WTC11 (cell line): ENCODE measurements at regions not wholly inside any gene's neighbourhood (a gene's known extent, or its start where the extent isn't known, plus 50 kb on each side); places are given as distances from the start of the nearest gene placed in this dataset.

Source experiments
- ATF1 ChIP-seq: sonication (generic); formaldehyde crosslinking; IDR thresholded peaks from 2 replicates; pipeline ENCODE4 v1.8.1; 2023; ENCODE audit warnings: mild to moderate bottlenecking, moderate library complexity, missing genetic modification reagents
- ESRRA ChIP-seq: sonication (generic); formaldehyde crosslinking; IDR thresholded peaks from 2 replicates; pipeline ENCODE4 v1.8.1; 2022; ENCODE audit warnings: mild to moderate bottlenecking, missing genetic modification reagents, borderline replicate concordance
- GTF2I ChIP-seq: fragments of 250-450 bp; sonication (Bioruptor Pico); conservative IDR thresholded peaks from 2 replicates; pipeline ENCODE4 v1.4.0; 2021; ENCODE audit warnings: mild to moderate bottlenecking
- HMGXB4 ChIP-seq: sonication (generic); formaldehyde crosslinking; IDR thresholded peaks from 2 replicates; pipeline ENCODE4 v1.8.1; 2023; ENCODE audit warnings: mild to moderate bottlenecking, moderate library complexity, missing genetic modification reagents
- MXD4 ChIP-seq: fragments of 250-450 bp; sonication (Bioruptor Pico); IDR thresholded peaks from 2 replicates; pipeline ENCODE4 v1.8.0; 2021; ENCODE audit warnings: mild to moderate bottlenecking, moderate library complexity, borderline replicate concordance
- NR2C2 ChIP-seq: sonication (generic); formaldehyde crosslinking; IDR thresholded peaks from 2 replicates; pipeline ENCODE4 v1.8.0; 2022; ENCODE audit warnings: mild to moderate bottlenecking, missing genetic modification reagents
- SMAD3 ChIP-seq: sonication (generic); formaldehyde crosslinking; IDR thresholded peaks from 2 replicates; pipeline ENCODE4 v1.8.0; 2022; ENCODE audit warnings: missing genetic modification reagents, mild to moderate bottlenecking, borderline replicate concordance
- TP53 ChIP-seq: sonication (generic); formaldehyde crosslinking; IDR thresholded peaks from 2 replicates; pipeline ENCODE4 v1.8.1; 2023; ENCODE audit warnings: mild to moderate bottlenecking, missing genetic modification reagents
- USF2 ChIP-seq: sonication (generic); formaldehyde crosslinking; IDR thresholded peaks from 2 replicates; pipeline ENCODE4 v1.8.1; 2023; ENCODE audit warnings: mild to moderate bottlenecking, missing genetic modification reagents, moderate library complexity
- ZNF121 ChIP-seq: sonication (generic); formaldehyde crosslinking; IDR thresholded peaks from 2 replicates; pipeline ENCODE4 v1.8.0; 2023; ENCODE audit warnings: missing genetic modification reagents
- ZNF138 ChIP-seq: sonication (generic); formaldehyde crosslinking; conservative IDR thresholded peaks from 2 replicates; pipeline ENCODE4 v1.8.1; 2022; ENCODE audit warnings: mild to moderate bottlenecking, moderate library complexity, missing genetic modification reagents
- ZNF512 ChIP-seq: sonication (generic); formaldehyde crosslinking; IDR thresholded peaks from 2 replicates; pipeline ENCODE4 v1.8.1; 2022; ENCODE audit warnings: missing genetic modification reagents, borderline replicate concordance
- TF ChIP-seq, protein P1 (sequence below): fragments of 200-600 bp; IDR thresholded peaks from 2 replicates; pipeline ENCODE4 v1.8.0; 2022; ENCODE audit warnings: antibody characterized with exemption

- TF ChIP-seq USF2 (CRISPR knock-in tag) = no peak
- TF ChIP-seq, protein P1, sequence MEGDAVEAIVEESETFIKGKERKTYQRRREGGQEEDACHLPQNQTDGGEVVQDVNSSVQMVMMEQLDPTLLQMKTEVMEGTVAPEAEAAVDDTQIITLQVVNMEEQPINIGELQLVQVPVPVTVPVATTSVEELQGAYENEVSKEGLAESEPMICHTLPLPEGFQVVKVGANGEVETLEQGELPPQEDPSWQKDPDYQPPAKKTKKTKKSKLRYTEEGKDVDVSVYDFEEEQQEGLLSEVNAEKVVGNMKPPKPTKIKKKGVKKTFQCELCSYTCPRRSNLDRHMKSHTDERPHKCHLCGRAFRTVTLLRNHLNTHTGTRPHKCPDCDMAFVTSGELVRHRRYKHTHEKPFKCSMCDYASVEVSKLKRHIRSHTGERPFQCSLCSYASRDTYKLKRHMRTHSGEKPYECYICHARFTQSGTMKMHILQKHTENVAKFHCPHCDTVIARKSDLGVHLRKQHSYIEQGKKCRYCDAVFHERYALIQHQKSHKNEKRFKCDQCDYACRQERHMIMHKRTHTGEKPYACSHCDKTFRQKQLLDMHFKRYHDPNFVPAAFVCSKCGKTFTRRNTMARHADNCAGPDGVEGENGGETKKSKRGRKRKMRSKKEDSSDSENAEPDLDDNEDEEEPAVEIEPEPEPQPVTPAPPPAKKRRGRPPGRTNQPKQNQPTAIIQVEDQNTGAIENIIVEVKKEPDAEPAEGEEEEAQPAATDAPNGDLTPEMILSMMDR = no peak
- no peak for TF ChIP-seq SMAD3 (CRISPR knock-in tag)
- TF ChIP-seq ZNF512 (CRISPR knock-in tag) = no peak
- no peak for TF ChIP-seq TP53 (CRISPR knock-in tag)
- no peak for TF ChIP-seq NR2C2
- TF ChIP-seq HMGXB4 (CRISPR knock-in tag) = no peak
- no peak for TF ChIP-seq MXD4 (CRISPR knock-in tag)
- TF ChIP-seq ATF1 = no peak
- no peak for TF ChIP-seq ESRRA (CRISPR knock-in tag)
- TF ChIP-seq ZNF121 = no peak
- no peak for TF ChIP-seq ZNF138 (CRISPR knock-in tag)
- TF ChIP-seq GTF2I (CRISPR knock-in tag) = no peak
Measured at GRCh38 chr20:20796766-20797440, 84.5 kb upstream of the RALGAPA2 start.
